ENCODE measurements at regions not wholly inside any gene's neighbourhood (a gene's known extent, or its start where the extent isn't known, plus 50 kb on each side); places are given as distances from the start of the nearest gene placed in this dataset.

- no peak for DNase-seq (ENCODE audit: low read depth)
Observed at GRCh38 chr5:142433526-142434321, 108.9 kb upstream of the SPRY4 start.

- DNase-seq (ENCODE audit: low read depth): peak; percentile 43
Observed at GRCh38 chr5:142432961-142433360, 108.1 kb upstream of the SPRY4 start.

GRCh38 chr5:142432369-142432863, 107.6 kb upstream of the SPRY4 start:
- peak; percentile 9 for DNase-seq (ENCODE audit: low read depth)

GRCh38 chr5:142428773-142429473, 104.1 kb upstream of the SPRY4 start:
- DNase-seq (ENCODE audit: low read depth): no peak

- no peak for DNase-seq (ENCODE audit: low read depth)
Observed at GRCh38 chr5:142428036-142428772, 103.4 kb upstream of the SPRY4 start.

GRCh38 chr5:142427529-142427928, 102.7 kb upstream of the SPRY4 start:
- no peak for DNase-seq (ENCODE audit: low read depth)

GRCh38 chr5:142427015-142427364, 102.2 kb upstream of the SPRY4 start:
- no peak for DNase-seq (ENCODE audit: low read depth)

GRCh38 chr5:142426129-142427014, 101.6 kb upstream of the SPRY4 start:
- peak; percentile 28 for DNase-seq (ENCODE audit: low read depth)

GRCh38 chr5:142425286-142426065, 100.7 kb upstream of the SPRY4 start:
- DNase-seq (ENCODE audit: low read depth): no peak

GRCh38 chr5:142422429-142422828, 97.6 kb upstream of the SPRY4 start:
- DNase-seq (ENCODE audit: low read depth): no peak

GRCh38 chr5:142421621-142422397, 97.0 kb upstream of the SPRY4 start:
- no peak for DNase-seq (ENCODE audit: low read depth)

- DNase-seq (ENCODE audit: low read depth): no peak
Observed at GRCh38 chr5:142421228-142421617, 96.4 kb upstream of the SPRY4 start.

- DNase-seq (ENCODE audit: low read depth): no peak
Observed at GRCh38 chr5:142420561-142421227, 95.9 kb upstream of the SPRY4 start.

GRCh38 chr5:142412581-142412980, 87.8 kb upstream of the SPRY4 start:
- DNase-seq (ENCODE audit: low read depth): no peak

GRCh38 chr5:142411656-142412425, 87.0 kb upstream of the SPRY4 start:
- no peak for DNase-seq (ENCODE audit: low read depth)

GRCh38 chr5:142411103-142411502, 86.3 kb upstream of the SPRY4 start:
- DNase-seq (ENCODE audit: low read depth): no peak

GRCh38 chr5:142408981-142409481, 84.2 kb upstream of the SPRY4 start:
- DNase-seq (ENCODE audit: low read depth): no peak

GRCh38 chr5:142408536-142408935, 83.7 kb upstream of the SPRY4 start:
- no peak for DNase-seq (ENCODE audit: low read depth)

Data from activated gamma-delta T cell treated with anti-CD3 and anti-CD28 coated beads, Interleukin-2, amount 50 U/mL, for 16 hours (primary cell).